ENCODE measurements at regions not wholly inside any gene's neighbourhood (a gene's known extent, or its start where the extent isn't known, plus 50 kb on each side); places are given as distances from the start of the nearest gene placed in this dataset.

DNA sequence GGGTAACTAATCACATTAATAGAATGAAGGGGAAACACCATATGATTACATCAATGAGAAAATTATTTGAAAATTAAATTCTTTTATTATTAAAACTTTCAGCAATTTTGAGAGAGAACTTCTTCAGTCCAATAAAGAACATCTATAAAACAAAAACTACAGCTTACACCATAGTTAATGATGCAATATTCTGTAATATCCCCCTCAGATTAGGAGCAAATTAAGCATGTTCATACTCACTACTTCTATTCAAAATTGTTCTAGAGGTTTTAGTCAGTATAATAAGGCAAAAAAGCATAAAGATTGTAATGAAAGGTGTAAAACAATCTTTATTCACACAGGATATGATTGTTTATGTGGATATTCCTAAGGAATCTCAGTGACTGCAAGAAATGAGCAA lies 465.4 kb downstream of the CD109 start:
- H3K27me3 ChIP-seq: no peaks in the 10 kb centered on the region
- no peaks in the 10 kb centered on the region for H3K36me3 ChIP-seq
- H3K4me1 ChIP-seq (ENCODE audit: control insufficient read depth in 1 of 2, insufficient read depth in 1 of 2, low read depth in 1 of 2, low read length in 1 of 2): no peaks in the 10 kb centered on the region
- H3K27ac ChIP-seq: no peak overlapping the region
- TF ChIP-seq, protein P1, sequence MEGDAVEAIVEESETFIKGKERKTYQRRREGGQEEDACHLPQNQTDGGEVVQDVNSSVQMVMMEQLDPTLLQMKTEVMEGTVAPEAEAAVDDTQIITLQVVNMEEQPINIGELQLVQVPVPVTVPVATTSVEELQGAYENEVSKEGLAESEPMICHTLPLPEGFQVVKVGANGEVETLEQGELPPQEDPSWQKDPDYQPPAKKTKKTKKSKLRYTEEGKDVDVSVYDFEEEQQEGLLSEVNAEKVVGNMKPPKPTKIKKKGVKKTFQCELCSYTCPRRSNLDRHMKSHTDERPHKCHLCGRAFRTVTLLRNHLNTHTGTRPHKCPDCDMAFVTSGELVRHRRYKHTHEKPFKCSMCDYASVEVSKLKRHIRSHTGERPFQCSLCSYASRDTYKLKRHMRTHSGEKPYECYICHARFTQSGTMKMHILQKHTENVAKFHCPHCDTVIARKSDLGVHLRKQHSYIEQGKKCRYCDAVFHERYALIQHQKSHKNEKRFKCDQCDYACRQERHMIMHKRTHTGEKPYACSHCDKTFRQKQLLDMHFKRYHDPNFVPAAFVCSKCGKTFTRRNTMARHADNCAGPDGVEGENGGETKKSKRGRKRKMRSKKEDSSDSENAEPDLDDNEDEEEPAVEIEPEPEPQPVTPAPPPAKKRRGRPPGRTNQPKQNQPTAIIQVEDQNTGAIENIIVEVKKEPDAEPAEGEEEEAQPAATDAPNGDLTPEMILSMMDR (IDR thresholded peaks at IDR 0.05): no peak
- H3K9me3 ChIP-seq: no peaks in the 10 kb centered on the region
- H3K4me3 ChIP-seq (ENCODE audit: low read depth in 1 of 2, low read length in 1 of 2): no peak overlapping the region

DNA sequence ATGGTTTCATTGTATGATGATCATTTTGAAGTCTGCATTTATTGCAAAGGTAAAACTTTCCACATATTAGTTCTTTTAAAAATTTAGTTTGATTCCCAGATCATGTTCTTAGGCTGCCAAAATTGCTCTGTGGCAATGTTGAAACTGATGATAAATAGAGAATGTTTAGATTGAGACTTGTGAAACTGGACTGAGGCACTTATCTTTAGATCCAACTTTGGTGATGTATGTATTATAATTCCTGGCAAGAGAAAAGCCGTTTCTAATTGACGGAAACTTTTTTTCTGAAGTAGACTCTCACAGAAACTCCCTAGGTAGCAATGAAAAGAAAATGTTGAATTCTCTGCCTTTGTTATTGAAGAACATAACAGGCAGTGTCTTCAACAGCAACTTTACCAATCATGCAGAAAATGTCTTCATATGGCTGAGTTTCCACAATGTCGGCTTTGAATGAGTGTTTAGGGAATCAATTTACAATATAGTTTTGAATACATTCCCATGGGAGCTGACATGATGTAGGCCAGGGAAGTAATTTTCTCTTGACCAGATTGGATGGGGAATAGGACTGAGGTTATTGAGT lies 456.2 kb downstream of the CD109 start:
- Histone ChIP-seq H3K9me3 (no peaks in the 10 kb centered on the region), H3K36me3 (no peaks in the 10 kb centered on the region)

DNA sequence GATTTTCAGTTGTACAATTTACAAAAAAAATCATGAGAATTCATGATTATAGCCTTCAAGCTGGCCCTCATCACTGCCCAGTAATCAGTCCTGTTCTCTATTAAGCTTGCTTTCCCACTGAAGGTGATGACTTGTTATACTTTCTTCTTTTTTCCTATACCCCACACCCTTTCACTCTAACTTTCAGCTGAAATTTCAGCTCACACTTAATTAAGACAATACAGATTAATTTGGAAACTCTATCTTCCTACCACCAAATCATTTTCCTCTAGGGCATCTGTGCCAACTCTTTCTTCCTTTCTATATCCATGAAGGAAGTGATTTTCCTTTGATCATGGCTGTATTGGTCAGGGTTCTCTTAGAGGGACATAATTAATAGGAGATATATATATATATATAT lies 449.9 kb downstream of the CD109 start:
- H3K27me3 ChIP-seq: no peaks in the 10 kb centered on the region
- H3K4me3 ChIP-seq (ENCODE audit: low read depth in 1 of 2, low read length in 1 of 2): no peak overlapping the region
- TF ChIP-seq, protein P1 (IDR thresholded peaks at IDR 0.05): no peak
- H3K9me3 ChIP-seq: no peaks in the 10 kb centered on the region
- no peak overlapping the region for H3K27ac ChIP-seq
- H3K4me1 ChIP-seq (ENCODE audit: control insufficient read depth in 1 of 2, insufficient read depth in 1 of 2, low read depth in 1 of 2, low read length in 1 of 2): no peaks in the 10 kb centered on the region
- no peaks in the 10 kb centered on the region for H3K36me3 ChIP-seq

More for the DNA sequence above, 456.2 kb downstream of the CD109 start:
- Histone ChIP-seq H3K4me1 (ENCODE audit: control insufficient read depth in 1 of 2, insufficient read depth in 1 of 2, low read depth in 1 of 2, low read length in 1 of 2) (no peaks in the 10 kb centered on the region), H3K4me3 (ENCODE audit: low read depth in 1 of 2, low read length in 1 of 2) (no peak overlapping the region), H3K27ac (no peak overlapping the region), H3K27me3 (no peaks in the 10 kb centered on the region)
- TF ChIP-seq, protein P1 (IDR thresholded peaks at IDR 0.05): no peak

DNA sequence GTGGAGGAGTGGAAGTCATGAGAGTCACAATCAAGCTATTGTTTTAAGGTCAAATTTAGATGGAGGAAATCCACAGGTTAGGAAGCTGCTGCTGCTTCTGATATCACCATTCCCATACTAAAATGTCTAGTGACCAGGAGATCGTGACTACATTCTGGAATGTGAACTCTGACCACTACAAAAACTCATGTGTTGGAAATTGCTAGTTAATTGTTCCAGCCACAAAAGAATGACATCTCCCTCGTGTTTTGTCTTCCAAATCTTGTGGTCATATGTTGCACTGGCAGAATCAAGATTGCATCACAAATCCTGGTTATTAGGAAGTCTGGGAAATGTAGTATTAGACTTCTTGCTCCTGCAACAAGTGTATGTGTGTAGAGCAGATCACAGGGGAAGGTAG lies 441.9 kb downstream of the CD109 start:
- H3K4me1 ChIP-seq (ENCODE audit: control insufficient read depth in 1 of 2, insufficient read depth in 1 of 2, low read depth in 1 of 2, low read length in 1 of 2): no peaks in the 10 kb centered on the region
- H3K4me3 ChIP-seq (ENCODE audit: low read depth in 1 of 2, low read length in 1 of 2): no peak overlapping the region

DNA sequence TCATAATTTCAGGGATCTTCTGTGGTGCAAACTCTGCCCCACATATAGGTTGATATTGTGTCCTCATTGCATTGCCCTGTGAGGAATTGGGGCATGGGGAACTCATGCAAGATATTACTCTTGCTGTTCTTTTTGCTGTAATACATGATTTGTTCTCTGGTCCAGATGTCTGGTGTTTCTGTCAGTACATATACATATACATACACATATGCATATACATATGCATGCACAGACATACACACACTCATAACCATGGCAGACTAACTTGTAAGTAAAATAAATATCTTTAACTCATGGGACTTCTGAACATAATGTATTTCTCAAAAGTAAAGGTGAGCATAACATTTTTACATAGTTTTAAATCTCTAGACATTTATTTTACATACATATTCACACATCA lies 438.3 kb downstream of the CD109 start:
- Histone ChIP-seq H3K4me1 (ENCODE audit: control insufficient read depth in 1 of 2, insufficient read depth in 1 of 2, low read depth in 1 of 2, low read length in 1 of 2) (no peaks in the 10 kb centered on the region), H3K9me3 (no peaks in the 10 kb centered on the region), H3K27ac (no peak overlapping the region), H3K36me3 (no peaks in the 10 kb centered on the region), H3K4me3 (ENCODE audit: low read depth in 1 of 2, low read length in 1 of 2) (no peak overlapping the region), H3K27me3 (no peaks in the 10 kb centered on the region)
- TF ChIP-seq, protein P1 (IDR thresholded peaks at IDR 0.05): no peak

More for the DNA sequence above, 441.9 kb downstream of the CD109 start:
- Histone ChIP-seq H3K27ac (no peak overlapping the region), H3K27me3 (no peaks in the 10 kb centered on the region), H3K36me3 (no peaks in the 10 kb centered on the region), H3K9me3 (no peaks in the 10 kb centered on the region)
- TF ChIP-seq, protein P1 (IDR thresholded peaks at IDR 0.05): no peak

DNA sequence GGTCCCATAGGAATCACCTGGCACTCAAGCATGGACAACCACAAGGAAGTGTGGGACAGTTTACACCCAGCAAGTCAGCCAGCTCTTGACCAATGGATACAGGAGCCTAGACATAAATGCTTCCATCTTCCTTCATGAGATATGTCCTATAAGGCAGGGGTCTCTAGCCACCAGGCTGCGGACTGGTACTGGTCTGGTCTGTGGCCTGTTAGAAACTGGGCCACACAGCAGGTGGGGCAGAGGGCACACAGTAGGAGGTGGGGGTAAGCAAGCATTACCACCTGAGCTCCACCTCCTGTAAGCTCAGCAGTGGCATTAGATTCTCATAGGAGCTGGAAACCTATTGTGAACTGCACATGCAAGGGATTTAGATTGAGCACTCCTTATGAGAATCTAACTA lies 437.1 kb downstream of the CD109 start:
- TF ChIP-seq, protein P1 (IDR thresholded peaks at IDR 0.05): no peak
- Histone ChIP-seq H3K4me1 (ENCODE audit: control insufficient read depth in 1 of 2, insufficient read depth in 1 of 2, low read depth in 1 of 2, low read length in 1 of 2) (no peaks in the 10 kb centered on the region), H3K27me3 (no peaks in the 10 kb centered on the region), H3K4me3 (ENCODE audit: low read depth in 1 of 2, low read length in 1 of 2) (no peak overlapping the region), H3K9me3 (no peaks in the 10 kb centered on the region), H3K27ac (no peak overlapping the region), H3K36me3 (no peaks in the 10 kb centered on the region)
